AG04449 (cell line): ENCODE measurements at regions not wholly inside any gene's neighbourhood (a gene's known extent, or its start where the extent isn't known, plus 50 kb on each side); places are given as distances from the start of the nearest gene placed in this dataset.

Experiments
- CTCF ChIA-PET: fragments of 350-600 bp; formaldehyde crosslinking; extraction: SDS; loops from one replicate; lab custom pipeline; 2021; ENCODE audit warnings: antibody characterized with exemption; lab: Yijun Ruan, JAX
- POLR2A ChIA-PET: fragments of 400-600, 350-600 bp; formaldehyde crosslinking; extraction: SDS; loops from one replicate; lab custom pipeline; 2020; ENCODE audit warnings: antibody characterized with exemption, inconsistent platforms; lab: Yijun Ruan, JAX
- DNase-seq: peaks from one replicate; pipeline ENCODE4 v3.0.0-alpha.2; 2010; ENCODE audit warnings: low read depth, low spot score
- H3K4me3 ChIP-seq: 2 replicates; pipeline ENCODE4 v1.5.1; 2011; ENCODE audit warnings: low read depth, mild to moderate bottlenecking, control low read depth, low read length
- TF ChIP-seq, protein P1 (sequence below): IDR thresholded peaks from one replicate; pipeline ENCODE4 v1.5.1; 2011; ENCODE audit warnings: mild to moderate bottlenecking, moderate library complexity, low read length, control low read depth, inconsistent platforms; ENCODE audit not compliant: insufficient read depth; ENCODE audit errors: missing control alignments

DNA sequence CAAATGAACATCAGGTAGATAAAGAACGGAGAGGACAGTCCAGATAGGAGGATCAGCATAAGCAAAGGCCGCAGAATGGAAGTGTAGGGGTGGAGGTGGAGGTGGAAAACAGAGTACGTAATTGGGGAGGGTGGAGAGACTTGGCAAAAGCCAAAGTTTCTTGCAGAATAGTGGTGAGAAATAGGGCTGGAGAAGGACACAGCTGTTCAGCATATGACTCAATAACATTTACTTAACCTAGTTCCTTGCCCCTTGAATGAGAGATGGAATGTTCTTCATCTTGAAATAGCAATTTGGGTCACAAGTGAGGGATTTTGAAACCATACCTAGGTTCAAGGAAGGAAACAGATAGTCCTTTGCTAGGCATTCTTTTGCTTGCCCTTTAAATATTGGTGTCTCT, 235.9 kb upstream of the ARHGAP20 start:
- no peak overlapping the region for H3K4me3 ChIP-seq
- DNase-seq: no peak
- POLR2A ChIA-PET: no interaction called here
- TF ChIP-seq, protein P1, sequence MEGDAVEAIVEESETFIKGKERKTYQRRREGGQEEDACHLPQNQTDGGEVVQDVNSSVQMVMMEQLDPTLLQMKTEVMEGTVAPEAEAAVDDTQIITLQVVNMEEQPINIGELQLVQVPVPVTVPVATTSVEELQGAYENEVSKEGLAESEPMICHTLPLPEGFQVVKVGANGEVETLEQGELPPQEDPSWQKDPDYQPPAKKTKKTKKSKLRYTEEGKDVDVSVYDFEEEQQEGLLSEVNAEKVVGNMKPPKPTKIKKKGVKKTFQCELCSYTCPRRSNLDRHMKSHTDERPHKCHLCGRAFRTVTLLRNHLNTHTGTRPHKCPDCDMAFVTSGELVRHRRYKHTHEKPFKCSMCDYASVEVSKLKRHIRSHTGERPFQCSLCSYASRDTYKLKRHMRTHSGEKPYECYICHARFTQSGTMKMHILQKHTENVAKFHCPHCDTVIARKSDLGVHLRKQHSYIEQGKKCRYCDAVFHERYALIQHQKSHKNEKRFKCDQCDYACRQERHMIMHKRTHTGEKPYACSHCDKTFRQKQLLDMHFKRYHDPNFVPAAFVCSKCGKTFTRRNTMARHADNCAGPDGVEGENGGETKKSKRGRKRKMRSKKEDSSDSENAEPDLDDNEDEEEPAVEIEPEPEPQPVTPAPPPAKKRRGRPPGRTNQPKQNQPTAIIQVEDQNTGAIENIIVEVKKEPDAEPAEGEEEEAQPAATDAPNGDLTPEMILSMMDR: no peak
- CTCF ChIA-PET: no interaction called here

- no peak for DNase-seq
- CTCF ChIA-PET: no interaction called here
- POLR2A ChIA-PET: no interaction called here
- no peak overlapping the region for H3K4me3 ChIP-seq
- TF ChIP-seq, protein P1: no peak
Measured at GRCh38 chr11:110947096-110947495, 234.9 kb upstream of the ARHGAP20 start.

DNA sequence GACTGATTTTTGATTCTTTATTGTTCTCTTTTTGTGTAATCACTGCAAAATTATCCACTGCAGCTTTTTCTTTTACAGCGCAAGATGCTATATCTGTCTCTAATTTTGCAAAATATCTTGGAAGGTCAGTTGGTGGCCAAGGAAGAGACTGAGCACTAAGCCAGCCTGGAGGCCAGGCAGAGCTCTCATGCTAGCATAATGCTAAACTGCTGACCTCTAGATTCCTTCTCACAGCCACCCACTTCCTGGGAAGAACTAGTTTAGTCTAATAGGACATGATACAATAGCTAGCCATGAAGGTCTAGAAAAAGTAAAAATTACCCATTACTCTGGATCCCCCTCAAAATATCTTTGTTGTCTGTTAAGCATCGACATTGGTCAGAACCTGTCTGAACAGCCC, 227.2 kb upstream of the ARHGAP20 start:
- TF ChIP-seq, protein P1: no peak
- DNase-seq: no peak
- no peak overlapping the region for H3K4me3 ChIP-seq
- POLR2A ChIA-PET: no interaction called here
- CTCF ChIA-PET: no interaction called here

DNA sequence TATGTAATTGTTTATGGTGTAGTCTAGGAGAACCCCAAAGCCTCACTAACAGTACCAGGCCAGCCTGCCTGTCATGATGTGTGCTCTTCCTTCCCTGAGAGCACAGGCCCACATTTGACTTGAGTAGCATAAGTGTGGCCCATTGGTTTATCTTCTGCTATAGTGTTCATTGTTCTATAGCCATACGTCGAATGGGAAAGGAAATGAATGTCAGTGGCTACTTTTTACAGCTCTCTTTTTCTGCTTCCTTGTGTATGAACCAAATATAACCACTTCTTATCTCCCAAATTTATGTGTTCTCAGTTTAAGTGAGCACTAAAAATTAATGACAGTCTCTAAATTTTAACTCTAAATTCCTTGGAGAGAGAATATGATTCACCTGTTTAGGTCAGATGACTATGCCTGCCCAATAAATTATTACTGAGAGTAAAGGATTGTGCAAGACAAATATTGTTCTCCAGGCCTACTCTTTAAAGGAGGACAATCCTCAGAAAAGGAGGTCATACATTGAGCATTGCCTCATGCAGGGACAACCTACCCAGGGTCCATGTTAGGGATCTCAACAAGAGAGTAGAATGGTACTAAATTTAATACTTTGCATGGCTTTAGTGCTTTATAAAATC, 222.9 kb upstream of the ARHGAP20 start:
- POLR2A ChIA-PET: no interaction called here
- no peak for DNase-seq
- CTCF ChIA-PET: no interaction called here
- H3K4me3 ChIP-seq: no peak overlapping the region
- TF ChIP-seq, protein P1: no peak

DNA sequence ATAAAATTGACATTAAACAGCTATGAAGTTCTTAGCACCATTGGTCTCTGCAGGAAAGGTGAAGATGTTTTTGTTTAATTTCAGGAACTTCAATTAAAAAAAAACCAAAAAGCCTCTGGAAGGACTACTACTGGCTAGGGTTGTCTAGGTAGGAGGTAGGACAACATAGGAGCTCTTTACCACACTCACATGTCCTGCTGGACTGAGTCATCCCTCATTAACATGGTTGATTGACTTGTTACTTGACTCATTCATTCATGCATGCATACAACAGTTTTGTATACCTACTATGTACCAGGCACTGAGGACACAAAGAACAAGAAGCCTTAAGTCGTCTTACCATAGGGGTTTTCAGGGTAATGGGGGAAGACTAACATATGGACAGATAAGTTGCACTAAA, 216.9 kb upstream of the ARHGAP20 start:
- DNase-seq: no peak
- H3K4me3 ChIP-seq: no peak overlapping the region
- ChIA-PET POLR2A (no interaction called here), CTCF (no interaction called here)
- TF ChIP-seq, protein P1: no peak

DNA sequence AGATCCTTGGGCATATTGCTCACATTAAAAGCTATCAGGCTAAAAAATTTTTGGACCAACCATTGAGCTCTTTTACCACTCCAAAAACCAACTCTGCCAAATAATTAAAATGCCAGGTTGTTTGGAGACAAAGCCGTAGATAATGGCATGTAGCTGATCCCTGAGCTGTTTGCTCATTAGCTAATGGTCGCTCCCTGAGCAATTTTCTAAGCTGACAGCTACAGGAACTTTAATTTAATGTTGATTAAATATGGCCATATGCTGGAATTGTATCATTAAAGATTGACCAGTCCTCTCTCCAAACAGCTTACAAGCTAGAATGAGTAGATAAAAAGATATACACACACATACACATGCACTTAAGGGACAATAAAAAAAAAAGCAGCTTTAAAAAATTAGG, 216.2 kb upstream of the ARHGAP20 start:
- TF ChIP-seq, protein P1: no peak
- no peak overlapping the region for H3K4me3 ChIP-seq
- no peak for DNase-seq
- POLR2A ChIA-PET: no interaction called here
- CTCF ChIA-PET: no interaction called here
